ENCODE measurements at regions not wholly inside any gene's neighbourhood (a gene's known extent, or its start where the extent isn't known, plus 50 kb on each side); places are given as distances from the start of the nearest gene placed in this dataset.
"Not testable (repeated sequence)": the region's sequence is repeated elsewhere in the genome, so short reads cannot be mapped to it uniquely, and the experiment has no call there.

DNA sequence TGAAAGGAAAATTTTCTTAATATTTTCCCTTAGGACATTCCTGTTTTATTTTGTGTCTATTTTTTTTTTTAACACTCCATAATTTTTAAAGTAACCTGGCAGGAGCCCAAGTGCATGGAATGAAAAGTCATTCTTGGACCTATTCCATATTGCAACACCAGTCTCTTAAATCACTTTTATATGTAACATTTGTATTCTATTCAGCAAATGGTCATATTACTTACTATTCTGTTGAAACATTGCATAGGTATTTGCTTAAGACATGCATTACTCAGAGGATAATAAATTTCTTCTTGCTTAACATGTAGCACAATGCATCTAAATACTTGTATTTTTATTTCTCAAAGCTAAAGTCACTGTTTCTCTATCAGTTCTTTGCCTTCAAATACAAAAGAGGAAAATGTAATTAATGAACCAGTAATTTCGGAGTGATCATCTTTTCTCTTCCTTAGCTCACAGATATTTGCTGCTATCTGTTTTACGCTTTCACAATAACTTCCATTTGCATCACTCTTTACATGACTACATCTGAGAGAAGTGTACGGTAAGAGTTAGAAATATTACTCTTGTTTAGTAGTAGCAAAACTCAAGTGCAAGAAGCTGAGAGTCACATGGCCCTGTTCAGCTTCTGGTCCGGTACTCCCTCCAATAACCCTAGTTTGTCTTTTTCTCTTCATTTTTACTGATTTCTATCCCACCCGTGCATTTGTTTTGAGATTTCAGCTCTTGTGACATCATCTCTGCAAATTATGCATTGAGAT is 394.8 kb downstream of the USP25 start:
- DNase-seq, result no peak

DNA sequence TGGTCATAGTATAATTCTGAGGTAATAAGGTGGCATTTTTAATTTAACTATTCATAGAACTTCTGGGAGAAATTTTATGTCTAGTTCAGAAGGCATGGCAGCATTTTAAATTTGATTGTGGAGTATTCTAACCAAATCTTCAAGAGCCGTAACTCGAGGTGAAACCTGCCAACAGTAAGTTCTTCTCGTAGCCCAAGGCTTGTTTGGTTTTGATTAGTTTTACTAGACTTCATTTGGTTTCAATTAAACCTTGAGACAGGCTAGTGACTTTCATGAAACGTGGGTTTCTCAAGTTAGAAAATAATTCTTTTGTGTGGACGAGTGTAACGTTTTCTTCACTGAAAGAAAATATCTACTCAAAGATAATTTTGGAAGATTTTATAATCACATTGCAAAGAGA is 395.5 kb downstream of the USP25 start:
- DNase-seq, result no peak

- not testable (repeated sequence) for DNase-seq
Measured at GRCh38 chr21:16132453-16132852, 402.7 kb downstream of the USP25 start.

DNA sequence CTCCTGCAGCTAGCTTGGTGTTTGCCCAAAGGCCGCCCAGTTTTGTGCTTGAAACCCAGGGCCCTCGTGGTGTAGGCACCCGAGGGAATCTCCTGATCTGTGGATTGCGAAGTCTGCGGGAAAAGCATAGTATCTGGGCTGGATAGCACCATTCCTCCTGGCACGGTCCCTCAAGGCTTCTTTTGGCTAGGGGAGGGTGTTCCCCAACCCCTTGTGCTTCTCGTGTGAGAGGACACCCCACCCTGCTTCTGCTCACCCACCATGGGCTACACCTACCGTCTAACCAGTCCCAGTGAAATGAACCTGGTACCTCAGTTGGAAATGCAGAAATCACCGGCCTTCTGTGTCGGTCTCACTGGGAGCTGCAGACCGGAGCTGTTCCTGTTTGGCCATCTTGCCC is 403.5 kb downstream of the USP25 start:
- no peak for DNase-seq

DNA sequence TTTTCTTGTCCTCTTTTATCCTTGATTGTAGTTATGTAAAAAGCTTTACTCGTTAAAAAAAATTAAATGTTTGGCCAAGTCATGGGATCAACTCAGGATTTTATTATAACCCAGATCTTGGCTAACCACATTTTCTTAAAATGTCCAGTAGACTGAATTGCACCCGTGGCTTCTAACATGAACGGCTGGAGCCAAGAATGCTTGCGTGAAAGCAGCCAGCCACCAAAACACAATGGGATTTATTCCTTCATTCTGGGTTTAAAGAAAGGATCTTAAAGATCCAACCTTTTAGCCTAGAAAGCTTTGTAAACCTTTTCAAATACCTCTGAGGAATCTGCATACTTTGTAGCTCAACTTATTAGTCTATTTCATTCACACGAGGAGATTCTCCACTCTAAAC is 404.4 kb downstream of the USP25 start:
- DNase-seq, result no peak

DNA sequence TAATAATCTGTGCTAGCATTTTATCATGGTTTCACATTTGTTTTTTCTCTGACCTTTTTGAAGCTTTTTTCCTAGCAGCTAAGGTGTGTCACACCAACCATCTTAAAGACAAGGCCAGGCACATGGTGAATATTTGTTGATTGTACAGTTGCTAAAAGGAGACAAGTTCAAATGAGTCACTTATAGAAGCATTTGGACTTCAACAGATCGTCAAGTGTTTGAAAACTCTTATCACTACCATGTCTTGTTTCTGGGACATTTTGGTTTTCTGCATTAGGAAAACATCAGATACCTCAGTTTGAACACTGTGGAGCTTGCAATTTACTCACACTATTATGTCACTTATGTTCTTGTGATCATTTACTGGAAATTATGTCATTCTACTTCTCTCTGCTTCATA is 407.3 kb downstream of the USP25 start:
- DNase-seq, result no peak

DNA sequence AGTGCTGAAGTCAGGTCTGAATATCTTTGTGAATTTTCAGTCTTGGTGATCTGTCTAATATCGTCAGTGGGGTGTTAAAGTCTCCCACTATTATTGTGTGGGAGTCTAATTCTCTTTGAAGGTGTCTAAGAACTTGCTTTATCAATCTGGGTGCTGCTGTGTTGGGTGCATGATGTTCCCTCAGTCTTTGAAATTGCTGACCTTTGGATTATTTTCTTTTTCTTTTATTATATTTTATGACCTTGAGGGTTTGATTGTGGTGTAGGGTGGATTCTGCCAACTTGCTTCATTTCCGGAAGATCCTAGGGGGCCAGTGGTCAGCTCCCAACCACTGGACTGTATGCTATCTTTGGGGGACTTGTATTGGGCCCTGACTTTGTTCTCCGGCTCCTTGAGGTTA is 415.3 kb downstream of the USP25 start:
- DNase-seq, result no peak

DNA sequence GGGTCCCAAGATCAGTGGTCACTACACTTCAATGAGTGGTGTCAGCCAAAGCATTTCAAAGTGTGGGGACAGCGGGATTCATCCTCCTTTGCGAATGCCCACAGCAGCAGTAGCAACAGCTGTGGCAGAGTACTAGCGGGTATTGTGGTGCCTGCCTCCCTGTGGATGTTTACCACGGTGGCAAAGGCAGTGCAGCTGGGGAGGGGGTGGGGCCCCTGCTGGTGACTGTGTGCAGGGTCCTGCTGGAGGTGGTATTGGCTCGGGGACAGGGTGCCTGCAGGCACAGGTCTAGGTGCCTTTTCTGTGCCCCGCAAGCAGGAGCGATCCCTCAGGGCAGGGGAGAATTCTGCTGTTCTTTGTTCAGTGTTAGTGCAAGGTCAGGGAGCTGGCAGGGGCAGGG is 415.7 kb downstream of the USP25 start:
- no peak for DNase-seq

- DNase-seq, result no peak
Measured at GRCh38 chr21:16154321-16154720, 424.5 kb downstream of the USP25 start.

DNA sequence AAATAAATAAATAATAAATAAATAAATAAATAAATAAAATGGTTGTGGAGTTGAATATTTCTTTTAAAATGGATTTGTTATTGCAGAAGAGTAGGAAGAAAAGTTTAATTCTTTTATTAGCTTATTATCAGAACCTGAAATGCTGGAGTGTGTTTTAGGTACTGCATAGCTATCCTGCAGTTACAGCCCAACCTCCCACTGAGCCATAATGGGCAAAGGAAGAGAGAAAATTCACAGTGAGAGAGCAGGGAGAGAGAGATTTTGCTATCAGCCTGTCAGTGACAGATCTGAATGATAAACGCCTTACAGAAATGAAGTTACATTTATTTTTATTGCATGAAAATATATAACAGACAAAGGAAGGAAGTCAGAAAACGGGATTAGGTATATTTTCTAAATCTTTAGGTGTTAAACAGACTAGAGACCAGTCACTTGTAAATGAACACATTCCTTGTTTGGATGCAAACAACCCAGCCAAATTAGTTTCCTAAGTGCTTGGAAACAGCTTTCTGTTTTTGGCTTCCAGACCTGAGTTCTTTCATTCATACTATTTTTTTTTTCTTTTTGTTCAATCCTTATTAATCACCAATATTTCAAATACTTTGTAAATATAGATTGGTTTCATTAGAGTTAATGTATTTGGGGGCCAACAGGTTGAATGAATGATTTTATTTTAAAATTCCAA is 425.3 kb downstream of the USP25 start:
- no peak for DNase-seq

GRCh38 chr21:16156841-16157489 is 427.2 kb downstream of the USP25 start:
- DNase-seq, result no peak

DNA sequence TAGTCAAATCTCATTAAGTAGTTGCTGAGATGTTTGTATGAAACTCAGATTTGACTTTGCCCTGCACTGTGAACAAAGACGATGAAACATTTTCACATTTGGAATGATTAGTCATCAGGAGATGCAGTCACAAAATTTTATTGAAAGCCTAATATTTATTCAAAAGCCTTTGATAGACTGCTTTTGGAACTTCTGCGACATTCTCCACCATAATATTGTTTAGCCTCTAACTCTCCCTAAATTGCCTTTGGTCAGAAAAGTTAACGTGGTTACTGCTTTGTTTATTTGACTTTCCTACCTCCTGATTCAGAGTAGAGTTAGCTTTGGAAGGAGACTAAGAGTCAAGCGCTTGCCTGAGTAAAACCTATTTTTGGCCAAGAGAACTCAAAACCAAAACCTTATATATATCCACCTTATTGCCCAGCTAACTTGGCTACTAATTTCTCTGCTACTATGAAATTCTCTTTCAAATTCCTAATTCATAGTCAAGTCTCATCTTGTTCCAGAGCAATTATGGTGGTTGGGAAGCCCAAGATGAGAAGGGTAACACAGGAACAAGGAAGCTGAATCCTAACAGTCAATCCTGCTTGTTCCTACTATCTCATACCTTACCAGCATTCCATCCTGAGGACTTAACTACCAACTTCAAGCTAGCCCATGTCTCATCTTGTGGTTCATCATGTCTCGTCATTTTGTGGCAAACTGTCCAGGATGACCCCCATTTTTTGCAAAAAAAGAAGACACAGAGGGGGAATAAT is 429.6 kb downstream of the USP25 start:
- DNase-seq, result no peak

DNA sequence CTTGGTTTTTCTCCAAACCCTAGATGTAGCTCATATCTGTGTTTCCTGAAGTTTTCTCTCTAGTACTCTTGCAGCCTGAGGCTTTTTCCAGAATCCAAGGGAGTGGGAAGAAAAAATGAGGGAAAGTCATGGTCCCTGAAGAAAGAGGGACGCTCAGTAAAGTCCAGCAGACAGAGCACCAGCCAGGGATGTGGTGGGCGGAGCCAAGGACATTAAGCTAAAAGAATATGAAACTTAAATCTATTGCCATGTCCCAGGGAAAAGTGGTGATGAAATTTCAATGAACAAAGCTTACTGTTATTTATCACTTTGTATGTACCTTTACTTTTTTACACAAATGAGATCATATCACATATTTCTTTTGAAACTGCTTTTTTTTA is 430.2 kb downstream of the USP25 start:
- DNase-seq, result no peak

GRCh38 chr21:16162953-16163352 is 433.2 kb downstream of the USP25 start:
- DNase-seq, result no peak

GRCh38 chr21:16169102-16169511 is 439.3 kb downstream of the USP25 start:
- DNase-seq, result no peak

DNA sequence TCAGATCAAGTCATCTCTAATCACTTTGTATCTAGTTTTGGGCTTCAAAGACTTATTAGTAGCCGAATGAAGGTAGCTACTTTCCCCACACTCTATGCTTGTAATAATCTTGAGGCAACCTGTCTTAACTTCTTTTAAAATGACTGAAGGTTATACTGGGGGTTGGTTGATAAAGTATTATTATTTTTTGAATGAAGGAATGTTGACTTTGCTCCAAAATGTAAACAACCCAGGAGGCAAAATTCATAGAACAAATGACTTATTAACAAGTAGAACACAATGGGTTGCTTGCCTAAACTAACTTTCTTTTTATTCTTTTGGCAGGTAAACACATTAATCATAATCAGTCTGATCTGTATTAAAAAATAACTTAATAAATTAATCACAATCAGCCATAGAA is 440.0 kb downstream of the USP25 start:
- no peak for DNase-seq

GRCh38 chr21:16176570-16176969 is 446.8 kb downstream of the USP25 start:
- no peak for DNase-seq

- DNase-seq, result no peak
Measured at GRCh38 chr21:16177532-16177931, 447.8 kb downstream of the USP25 start.

GRCh38 chr21:16179773-16180172 is 450.0 kb downstream of the USP25 start:
- no peak for DNase-seq

GRCh38 chr21:16180614-16181013 is 450.8 kb downstream of the USP25 start:
- no peak for DNase-seq

DNA sequence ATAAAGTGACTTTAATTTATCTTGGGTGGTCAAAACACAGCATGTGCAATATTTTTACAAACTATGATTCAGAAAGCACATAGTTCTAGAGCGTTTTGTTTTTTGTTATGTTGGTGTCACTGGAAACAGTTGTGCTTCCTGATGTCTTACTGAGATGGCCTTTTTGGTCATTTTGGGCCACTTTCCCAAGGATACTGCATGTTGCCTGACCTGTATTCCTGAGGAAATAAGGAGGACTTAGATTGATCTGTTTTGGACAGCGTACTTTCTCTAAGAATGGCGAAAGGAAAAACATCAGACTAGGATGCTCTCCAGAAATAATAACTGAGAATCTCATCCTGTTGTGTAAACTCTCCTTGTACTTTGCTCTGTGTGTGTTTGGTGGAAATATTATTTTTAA is 451.2 kb downstream of the USP25 start:
- no peak for DNase-seq

GRCh38 chr21:16185766-16186165 is 456.0 kb downstream of the USP25 start:
- DNase-seq, result no peak

DNA sequence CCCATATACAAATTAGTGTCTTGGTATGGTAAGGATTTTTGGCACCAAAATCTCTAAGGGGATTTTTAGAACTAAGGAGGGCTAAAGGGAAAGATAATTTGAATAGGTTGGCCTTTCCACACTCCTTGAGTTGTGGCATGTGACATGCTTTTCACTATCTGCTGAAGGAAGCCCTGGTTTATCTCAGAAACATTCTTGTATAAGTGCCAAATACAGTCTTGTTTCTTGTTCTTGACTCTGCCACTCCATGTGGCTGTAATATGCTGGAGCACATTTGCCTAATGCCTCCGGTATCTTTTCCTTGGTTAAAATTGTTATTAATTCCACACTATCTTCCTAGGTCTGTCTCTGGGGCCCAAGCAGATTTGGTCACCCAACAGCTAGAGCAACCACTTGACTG is 457.0 kb downstream of the USP25 start:
- DNase-seq, result no peak
